ENCODE measurements at regions not wholly inside any gene's neighbourhood (a gene's known extent, or its start where the extent isn't known, plus 50 kb on each side); places are given as distances from the start of the nearest gene placed in this dataset.

GRCh38 chr13:72537395-72537780 lies 190.0 kb downstream of the MZT1 start:
- DNase-seq (ENCODE audit: low read depth) = no peak
- H3K4me3 ChIP-seq (ENCODE audit: low read depth, low read length) = no peak overlapping the region
- TF ChIP-seq, protein P1, sequence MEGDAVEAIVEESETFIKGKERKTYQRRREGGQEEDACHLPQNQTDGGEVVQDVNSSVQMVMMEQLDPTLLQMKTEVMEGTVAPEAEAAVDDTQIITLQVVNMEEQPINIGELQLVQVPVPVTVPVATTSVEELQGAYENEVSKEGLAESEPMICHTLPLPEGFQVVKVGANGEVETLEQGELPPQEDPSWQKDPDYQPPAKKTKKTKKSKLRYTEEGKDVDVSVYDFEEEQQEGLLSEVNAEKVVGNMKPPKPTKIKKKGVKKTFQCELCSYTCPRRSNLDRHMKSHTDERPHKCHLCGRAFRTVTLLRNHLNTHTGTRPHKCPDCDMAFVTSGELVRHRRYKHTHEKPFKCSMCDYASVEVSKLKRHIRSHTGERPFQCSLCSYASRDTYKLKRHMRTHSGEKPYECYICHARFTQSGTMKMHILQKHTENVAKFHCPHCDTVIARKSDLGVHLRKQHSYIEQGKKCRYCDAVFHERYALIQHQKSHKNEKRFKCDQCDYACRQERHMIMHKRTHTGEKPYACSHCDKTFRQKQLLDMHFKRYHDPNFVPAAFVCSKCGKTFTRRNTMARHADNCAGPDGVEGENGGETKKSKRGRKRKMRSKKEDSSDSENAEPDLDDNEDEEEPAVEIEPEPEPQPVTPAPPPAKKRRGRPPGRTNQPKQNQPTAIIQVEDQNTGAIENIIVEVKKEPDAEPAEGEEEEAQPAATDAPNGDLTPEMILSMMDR (IDR thresholded peaks at IDR 0.05; ENCODE audit: low read depth, low read length, missing control alignments) = no peak

- H3K4me3 ChIP-seq (ENCODE audit: low read depth, low read length) = no peak overlapping the region
- no peak for DNase-seq (ENCODE audit: low read depth)
- TF ChIP-seq, protein P1 (IDR thresholded peaks at IDR 0.05; ENCODE audit: low read depth, low read length, missing control alignments) = no peak
These were observed 190.6 kb downstream of the MZT1 start for GRCh38 chr13:72536714-72537394.

- DNase-seq (ENCODE audit: low read depth) = no peak
- H3K4me3 ChIP-seq (ENCODE audit: low read depth, low read length) = no peak overlapping the region
- TF ChIP-seq, protein P1 (IDR thresholded peaks at IDR 0.05; ENCODE audit: low read depth, low read length, missing control alignments) = no peak
These were observed 192.3 kb downstream of the MZT1 start for GRCh38 chr13:72534951-72535640.

- no peak for DNase-seq (ENCODE audit: low read depth)
- TF ChIP-seq, protein P1 (IDR thresholded peaks at IDR 0.05; ENCODE audit: low read depth, low read length, missing control alignments) = no peak
- H3K4me3 ChIP-seq (ENCODE audit: low read depth, low read length) = no peak overlapping the region
These were observed 197.0 kb downstream of the MZT1 start for GRCh38 chr13:72530471-72530870.

GRCh38 chr13:72527333-72527732 lies 200.1 kb downstream of the MZT1 start:
- TF ChIP-seq, protein P1 (IDR thresholded peaks at IDR 0.05; ENCODE audit: low read depth, low read length, missing control alignments) = no peak
- no peak overlapping the region for H3K4me3 ChIP-seq (ENCODE audit: low read depth, low read length)
- no peak for DNase-seq (ENCODE audit: low read depth)

DNA sequence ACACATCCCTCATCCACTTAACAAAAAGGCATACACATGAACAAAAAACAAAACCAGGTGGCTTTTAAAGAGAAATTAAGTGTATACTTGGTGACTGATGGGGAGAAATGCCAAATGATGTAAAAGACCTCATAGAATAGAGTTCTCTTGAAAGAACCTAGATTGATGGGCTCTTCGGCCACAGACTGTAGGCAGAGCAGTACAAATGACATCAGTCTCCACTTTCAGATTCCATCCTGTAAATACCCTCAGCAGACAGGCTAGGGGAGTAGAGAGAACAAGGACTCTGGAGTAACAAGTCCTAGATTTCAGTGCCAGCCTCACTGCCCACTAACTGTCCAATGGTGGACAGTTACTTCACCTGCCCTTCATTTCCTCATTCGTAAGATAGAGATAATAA lies 203.8 kb downstream of the MZT1 start:
- DNase-seq (ENCODE audit: low read depth) = no peak
- H3K4me3 ChIP-seq (ENCODE audit: low read depth, low read length) = no peak overlapping the region
- TF ChIP-seq, protein P1 (IDR thresholded peaks at IDR 0.05; ENCODE audit: low read depth, low read length, missing control alignments) = no peak

- no peak for DNase-seq (ENCODE audit: low read depth)
- H3K4me3 ChIP-seq (ENCODE audit: low read depth, low read length) = no peak overlapping the region
- TF ChIP-seq, protein P1 (IDR thresholded peaks at IDR 0.05; ENCODE audit: low read depth, low read length, missing control alignments) = no peak
These were observed 204.4 kb downstream of the MZT1 start for GRCh38 chr13:72523049-72523448.
